ENCODE measurements at regions not wholly inside any gene's neighbourhood (a gene's known extent, or its start where the extent isn't known, plus 50 kb on each side); places are given as distances from the start of the nearest gene placed in this dataset.
"Not testable (repeated sequence)": the region's sequence is repeated elsewhere in the genome, so short reads cannot be mapped to it uniquely, and the experiment has no call there.

GRCh38 chr12:127172861-127173260, 1094.1 kb upstream of the TMEM132C start:
- H2BK12ac ChIP-seq (ENCODE audit: insufficient read length, low read depth, low read length): no peak overlapping the region
- no peaks in the 10 kb centered on the region for H3K79me1 ChIP-seq (ENCODE audit: insufficient read depth, low read depth, low read length, poor library complexity, severe bottlenecking)
- no peak overlapping the region for H3K4ac ChIP-seq (ENCODE audit: low read depth, low read length)
- H3K27ac ChIP-seq (ENCODE audit: insufficient read length, low read depth, low read length): no peak overlapping the region
- no peaks in the 10 kb centered on the region for H4K20me1 ChIP-seq (ENCODE audit: control insufficient read depth, insufficient read depth, insufficient read length)
- H3K4me2 ChIP-seq (ENCODE audit: insufficient read depth, insufficient read length, low read length): no peak overlapping the region
- H3K23ac ChIP-seq (ENCODE audit: insufficient read length, low read depth, low read length): no peak overlapping the region
- TF ChIP-seq CTCF (conservative IDR thresholded peaks at IDR 0.05): no peak
- H2AK5ac ChIP-seq (ENCODE audit: insufficient read length, low read length): no peak overlapping the region
- no peak overlapping the region for H3K9ac ChIP-seq (ENCODE audit: extremely low read depth, insufficient read length, low read length)
- no peak overlapping the region for H4K8ac ChIP-seq (replicated peaks; ENCODE audit: insufficient read length, low read depth, low read length)
- no peak overlapping the region for H2BK20ac ChIP-seq (ENCODE audit: low read depth, low read length, poor library complexity, severe bottlenecking)
- no peak overlapping the region for H3K14ac ChIP-seq (ENCODE audit: insufficient read depth, low read length)
- no peak overlapping the region for H2AFZ ChIP-seq (ENCODE audit: low read length)
- Mint-ChIP-seq H3K27ac (no peak overlapping the region), H3K27me3 (ENCODE audit: low read depth) (peaks cover 2% of the 10 kb centered on the region), H3K36me3 (ENCODE audit: insufficient read depth in 1 of 3, low read depth in 3 of 3) (peaks cover 17 to 41% (median 26%) of the 10 kb centered on the region in 3 experiments), H3K4me3 (no peak overlapping the region), H3K4me1 (peaks cover 2 to 7% of the 10 kb centered on the region in 2 experiments; a peak in 3 of 4 replicates), H3K9me3 (peaks cover 42 to 48% of the 10 kb centered on the region in 2 experiments)
- no peak overlapping the region for H4K5ac ChIP-seq (ENCODE audit: insufficient read length, low read depth, low read length)
- no peak overlapping the region for H3T11ph ChIP-seq (ENCODE audit: low read length)
- H3K56ac ChIP-seq (ENCODE audit: insufficient read length, low read depth, low read length): no peak overlapping the region
- no peaks in the 10 kb centered on the region for H3K23me2 ChIP-seq (ENCODE audit: insufficient read length, low read depth, low read length, poor library complexity, severe bottlenecking)
- no peak overlapping the region for H2BK120ac ChIP-seq (ENCODE audit: low read depth, low read length, poor library complexity, severe bottlenecking)
- WGBS (ENCODE audit: extremely low coverage, insufficient read length, low lambda C conversion rate): no CpG with 5 or more reads among the region's 4 CpGs
- H2BK15ac ChIP-seq (ENCODE audit: low read depth, low read length): no peak overlapping the region
- H2BK5ac ChIP-seq (ENCODE audit: insufficient read length, low read length): no peak overlapping the region
- H3K79me2 ChIP-seq (ENCODE audit: insufficient read depth, low read length): no peaks in the 10 kb centered on the region
- H3K4me1 ChIP-seq (ENCODE audit: insufficient read depth, low read length): no peaks in the 10 kb centered on the region
- H3K9me3 ChIP-seq (ENCODE audit: control insufficient read depth, low read depth, low read length): peaks cover 13% of the 10 kb centered on the region
- DNase-seq: no peak
- H3K27me3 ChIP-seq (ENCODE audit: insufficient read depth, low read length): no peaks in the 10 kb centered on the region
- H3K18ac ChIP-seq (ENCODE audit: insufficient read length, low read depth, low read length): no peak overlapping the region
- no peak overlapping the region for H4K91ac ChIP-seq (ENCODE audit: insufficient read length, low read depth, low read length)

GRCh38 chr12:127173971-127174370, 1093.0 kb upstream of the TMEM132C start:
- not testable (repeated sequence) for H3K56ac ChIP-seq (ENCODE audit: insufficient read length, low read depth, low read length); H2BK15ac ChIP-seq (ENCODE audit: low read depth, low read length); H2AK5ac ChIP-seq (ENCODE audit: insufficient read length, low read length); H3K27ac ChIP-seq (ENCODE audit: insufficient read length, low read depth, low read length); H3K27ac Mint-ChIP-seq; H3K79me2 ChIP-seq (ENCODE audit: insufficient read depth, low read length); H3K4ac ChIP-seq (ENCODE audit: low read depth, low read length); H3K79me1 ChIP-seq (ENCODE audit: insufficient read depth, low read depth, low read length, poor library complexity, severe bottlenecking); H2BK120ac ChIP-seq (ENCODE audit: low read depth, low read length, poor library complexity, severe bottlenecking); H2BK20ac ChIP-seq (ENCODE audit: low read depth, low read length, poor library complexity, severe bottlenecking); H3K4me2 ChIP-seq (ENCODE audit: insufficient read depth, insufficient read length, low read length); H4K5ac ChIP-seq (ENCODE audit: insufficient read length, low read depth, low read length); H4K8ac ChIP-seq (replicated peaks; ENCODE audit: insufficient read length, low read depth, low read length); H3K27me3 ChIP-seq (ENCODE audit: insufficient read depth, low read length); H2AFZ ChIP-seq (ENCODE audit: low read length); H3K4me1 ChIP-seq (ENCODE audit: insufficient read depth, low read length); H3K9ac ChIP-seq (ENCODE audit: extremely low read depth, insufficient read length, low read length); DNase-seq; H3K18ac ChIP-seq (ENCODE audit: insufficient read length, low read depth, low read length); H3K14ac ChIP-seq (ENCODE audit: insufficient read depth, low read length); H3K4me3 Mint-ChIP-seq; H3K23me2 ChIP-seq (ENCODE audit: insufficient read length, low read depth, low read length, poor library complexity, severe bottlenecking); H2BK5ac ChIP-seq (ENCODE audit: insufficient read length, low read length); H2BK12ac ChIP-seq (ENCODE audit: insufficient read length, low read depth, low read length); H4K91ac ChIP-seq (ENCODE audit: insufficient read length, low read depth, low read length); H3K23ac ChIP-seq (ENCODE audit: insufficient read length, low read depth, low read length); H3K4me1 Mint-ChIP-seq; H3T11ph ChIP-seq (ENCODE audit: low read length); H3K27me3 Mint-ChIP-seq (ENCODE audit: low read depth); H4K20me1 ChIP-seq (ENCODE audit: control insufficient read depth, insufficient read depth, insufficient read length)
- peaks cover 17 to 41% (median 26%) of the 10 kb centered on the region in 3 experiments for H3K36me3 Mint-ChIP-seq (ENCODE audit: insufficient read depth in 1 of 3, low read depth in 3 of 3)
- peaks cover 13% of the 10 kb centered on the region for H3K9me3 ChIP-seq (ENCODE audit: control insufficient read depth, low read depth, low read length)
- peaks cover 45 to 54% of the 10 kb centered on the region in 2 experiments for H3K9me3 Mint-ChIP-seq
- no CpG with 5 or more reads among the region's 1 CpG for WGBS (ENCODE audit: extremely low coverage, insufficient read length, low lambda C conversion rate)

All from H9 (cell line).